ENCODE measurements at regions not wholly inside any gene's neighbourhood (a gene's known extent, or its start where the extent isn't known, plus 50 kb on each side); places are given as distances from the start of the nearest gene placed in this dataset.

- Histone ChIP-seq H3K36me3 (ENCODE audit: low read depth) (no peaks in the 10 kb centered on the region), H3K4me2 (ENCODE audit: unreplicated experiment) (no peak overlapping the region), H3K4me3 (no peak overlapping the region), H3K9ac (no peak overlapping the region), H2AFZ (no peak overlapping the region), H3F3A (ENCODE audit: insufficient read depth) (peaks cover 9% of the 10 kb centered on the region; the same call in 1 of the 2 replicates), H3K27ac (no peak overlapping the region), H3K9me3 (ENCODE audit: low read depth) (no peaks in the 10 kb centered on the region), H3K79me2 (ENCODE audit: insufficient read depth) (no peaks in the 10 kb centered on the region), H4K20me1 (ENCODE audit: insufficient read depth) (no peaks in the 10 kb centered on the region), H3K27me3 (replicated peaks; ENCODE audit: insufficient read depth) (peaks cover 9% of the 10 kb centered on the region; the same call in 1 of the 2 replicates), H3K4me1 (ENCODE audit: insufficient read depth) (peaks cover 18% of the 10 kb centered on the region), H3K9me2 (ENCODE audit: insufficient read depth) (no peaks in the 10 kb centered on the region)
- in situ Hi-C loops (cut with MboI), result no loop called here
- 60 to 66% methylated on average over 12 of the region's 12 CpGs for WGBS, 2 experiments (ENCODE audit: low coverage in 1 of 2, low lambda C conversion rate in 2 of 2, missing lambda C conversion rate in 2 of 2)
- TF ChIP-seq EZH2phosphoT487 (IDR thresholded peaks at IDR 0.05; ENCODE audit: insufficient read depth, low read depth), result no peak
- TF ChIP-seq EZH2 (IDR thresholded peaks at IDR 0.05; ENCODE audit: insufficient read depth, poor library complexity, severe bottlenecking), result no peak
- no peak for DNase-seq
Measured at GRCh38 chr6:149228311-149228955, 89.1 kb upstream of the TAB2 start.

- Histone ChIP-seq H3K27me3 (replicated peaks; ENCODE audit: insufficient read depth) (peaks cover 9% of the 10 kb centered on the region; the same call in 1 of the 2 replicates), H3F3A (ENCODE audit: insufficient read depth) (peaks cover 15% of the 10 kb centered on the region), H3K27ac (no peak overlapping the region), H3K4me2 (ENCODE audit: unreplicated experiment) (no peak overlapping the region), H3K79me2 (ENCODE audit: insufficient read depth) (no peaks in the 10 kb centered on the region), H3K9me2 (ENCODE audit: insufficient read depth) (no peaks in the 10 kb centered on the region), H4K20me1 (ENCODE audit: insufficient read depth) (no peaks in the 10 kb centered on the region), H3K9me3 (ENCODE audit: low read depth) (no peaks in the 10 kb centered on the region), H3K36me3 (ENCODE audit: low read depth) (no peaks in the 10 kb centered on the region), H3K4me1 (ENCODE audit: insufficient read depth) (peaks cover 25% of the 10 kb centered on the region), H3K4me3 (no peak overlapping the region), H2AFZ (no peak overlapping the region), H3K9ac (no peak overlapping the region)
- 65 to 69% methylated on average over 6 of the region's 6 CpGs for WGBS, 2 experiments (ENCODE audit: low coverage in 1 of 2, low lambda C conversion rate in 2 of 2, missing lambda C conversion rate in 2 of 2)
- in situ Hi-C loops (cut with MboI), result no loop called here
- TF ChIP-seq EZH2phosphoT487 (IDR thresholded peaks at IDR 0.05; ENCODE audit: insufficient read depth, low read depth) (no peak), EZH2 (IDR thresholded peaks at IDR 0.05; ENCODE audit: insufficient read depth, poor library complexity, severe bottlenecking) (no peak)
- no peak for DNase-seq
Measured at GRCh38 chr6:149229096-149229495, 88.4 kb upstream of the TAB2 start.

- in situ Hi-C loops (cut with MboI), result no loop called here
- Histone ChIP-seq H4K20me1 (ENCODE audit: insufficient read depth) (no peaks in the 10 kb centered on the region), H3K36me3 (ENCODE audit: low read depth) (no peaks in the 10 kb centered on the region), H3K27me3 (replicated peaks; ENCODE audit: insufficient read depth) (peaks cover 9% of the 10 kb centered on the region; the same call in 1 of the 2 replicates), H3K79me2 (ENCODE audit: insufficient read depth) (no peaks in the 10 kb centered on the region), H3K27ac (no peak overlapping the region), H3K9me3 (ENCODE audit: low read depth) (no peaks in the 10 kb centered on the region), H3K4me3 (no peak overlapping the region), H3K9ac (no peak overlapping the region), H3K4me1 (ENCODE audit: insufficient read depth) (peaks cover 34% of the 10 kb centered on the region), H3F3A (ENCODE audit: insufficient read depth) (peaks cover 26% of the 10 kb centered on the region), H3K4me2 (ENCODE audit: unreplicated experiment) (no peak overlapping the region), H2AFZ (no peak overlapping the region), H3K9me2 (ENCODE audit: insufficient read depth) (no peaks in the 10 kb centered on the region)
- WGBS, 2 experiments (ENCODE audit: low coverage in 1 of 2, low lambda C conversion rate in 2 of 2, missing lambda C conversion rate in 2 of 2), result 89 to 92% methylated on average over 5 of the region's 5 CpGs
- TF ChIP-seq EZH2 (IDR thresholded peaks at IDR 0.05; ENCODE audit: insufficient read depth, poor library complexity, severe bottlenecking), result no peak
- TF ChIP-seq EZH2phosphoT487 (IDR thresholded peaks at IDR 0.05; ENCODE audit: insufficient read depth, low read depth), result no peak
- DNase-seq, result peak; percentile 20
Measured at GRCh38 chr6:149230712-149231460, 86.6 kb upstream of the TAB2 start.

- H4K20me1 ChIP-seq (ENCODE audit: insufficient read depth), result no peaks in the 10 kb centered on the region
- no peak overlapping the region for H3K9ac ChIP-seq
- 75 to 78% methylated on average over 7 of the region's 7 CpGs for WGBS, 2 experiments (ENCODE audit: low coverage in 1 of 2, low lambda C conversion rate in 2 of 2, missing lambda C conversion rate in 2 of 2)
- H3K36me3 ChIP-seq (ENCODE audit: low read depth), result no peaks in the 10 kb centered on the region
- H3K4me1 ChIP-seq (ENCODE audit: insufficient read depth), result peaks cover 34% of the 10 kb centered on the region
- in situ Hi-C loops (cut with MboI), result no loop called here
- no peak overlapping the region for H3K27ac ChIP-seq
- no peak overlapping the region for H3K4me3 ChIP-seq
- no peak for DNase-seq
- H3K27me3 ChIP-seq (replicated peaks; ENCODE audit: insufficient read depth), result peaks cover 9% of the 10 kb centered on the region; the same call in 1 of the 2 replicates
- no peak overlapping the region for H3K4me2 ChIP-seq (ENCODE audit: unreplicated experiment)
- TF ChIP-seq EZH2 (IDR thresholded peaks at IDR 0.05; ENCODE audit: insufficient read depth, poor library complexity, severe bottlenecking), result no peak
- no peak for TF ChIP-seq EZH2phosphoT487 (IDR thresholded peaks at IDR 0.05; ENCODE audit: insufficient read depth, low read depth)
- no peaks in the 10 kb centered on the region for H3K9me2 ChIP-seq (ENCODE audit: insufficient read depth)
- H3F3A ChIP-seq (ENCODE audit: insufficient read depth), result peaks cover 26% of the 10 kb centered on the region
- no peaks in the 10 kb centered on the region for H3K79me2 ChIP-seq (ENCODE audit: insufficient read depth)
- H2AFZ ChIP-seq, result no peak overlapping the region
- no peaks in the 10 kb centered on the region for H3K9me3 ChIP-seq (ENCODE audit: low read depth)
Measured at GRCh38 chr6:149231778-149232177, 85.7 kb upstream of the TAB2 start.

Measured in GM23248 (cell line).